A549 (cell line): ENCODE measurements at regions not wholly inside any gene's neighbourhood (a gene's known extent, or its start where the extent isn't known, plus 50 kb on each side); places are given as distances from the start of the nearest gene placed in this dataset.

Experiments
- ATAC-seq, 2 experiments: fragments of 200-7000 bp in 1 of 2; fragments of >200 bp in 1 of 2; cut with Nextera tagmentation in 1 of 2; cut with Tn5 transposase in 1 of 2; 3 replicates each; pipeline versions ENCODE4 v1.8.0 to v1.9.1; 2018 to 2020; ENCODE audit warnings: mild to moderate bottlenecking in 1 of 2, moderate library complexity in 1 of 2
- CTCF ChIA-PET: fragments of 300-600 bp; sonication (Branson Sonifier 250); formaldehyde crosslinking; extraction: SDS; loops from one replicate; lab custom pipeline; 2021; ENCODE audit warnings: antibody characterized with exemption, inconsistent platforms; lab: Yijun Ruan, JAX
- POLR2A ChIA-PET: fragments of 350-600 bp; formaldehyde crosslinking; extraction: SDS; loops from one replicate; lab custom pipeline; 2021; ENCODE audit warnings: antibody characterized with exemption, inconsistent platforms; lab: Yijun Ruan, JAX
- DNase-seq, 2 experiments: peaks; one replicate each; pipeline versions ENCODE4 v3.0.0 to v3.0.0-alpha.2; 2011 to 2016; ENCODE audit warnings: low read depth in 1 of 2, low spot score in 1 of 2
- FAIRE-seq: peaks from 2 replicates; lab custom pipeline; 2011; peaks lifted over from hg19 to GRCh38; lab: Jason Lieb, UNC
- H3K27ac ChIP-seq, 2 experiments: fragments of >200 bp; sonication (Bioruptor Twin); formaldehyde crosslinking; 3 replicates each; pipeline ENCODE4 v1.5.1; 2016 to 2017
- H3K4me1 ChIP-seq: fragments of >200 bp; sonication (Bioruptor Twin); formaldehyde crosslinking; 3 replicates; pipeline ENCODE4 v1.6.1; 2016
- H3K4me2 ChIP-seq: fragments of >200 bp; sonication (Bioruptor Twin); formaldehyde crosslinking; 3 replicates; pipeline ENCODE4 v1.6.1; 2016
- H3K4me3 ChIP-seq: fragments of >200 bp; sonication (Bioruptor Twin); formaldehyde crosslinking; 3 replicates; pipeline ENCODE4 v1.5.1; 2016
- H3K9me3 ChIP-seq: fragments of >200 bp; sonication (Bioruptor Twin); formaldehyde crosslinking; 3 replicates; pipeline ENCODE4 v1.6.1; 2016
- ATOH8 ChIP-seq: fragments of 250-450 bp; sonication (Bioruptor Pico); IDR thresholded peaks from 2 replicates; pipeline ENCODE4 v1.5.0; 2020; ENCODE audit warnings: low read depth, mild to moderate bottlenecking, moderate library complexity
- BCL3 ChIP-seq: fragments of >200 bp; sonication (Bioruptor Twin); formaldehyde crosslinking; IDR thresholded peaks from 3 replicates; pipeline ENCODE4 v1.6.1; 2016
- CBX2 ChIP-seq: fragments of 200-600 bp; sonication (generic); IDR thresholded peaks from 2 replicates; pipeline ENCODE4 v1.6.1; 2016; ENCODE audit warnings: low read depth, mild to moderate bottlenecking, borderline replicate concordance
- EHF ChIP-seq: fragments of 250-450 bp; sonication (Bioruptor Pico); IDR thresholded peaks from 2 replicates; pipeline ENCODE4 v1.5.0; 2020; ENCODE audit warnings: mild to moderate bottlenecking
- ELK1 ChIP-seq: fragments of 150-350 bp; IDR thresholded peaks from 2 replicates; pipeline ENCODE4 v1.6.1; 2014; ENCODE audit warnings: low read depth, mild to moderate bottlenecking, low read length
- FOSB ChIP-seq: fragments of 250-450 bp; sonication (Bioruptor Pico); IDR thresholded peaks from 2 replicates; pipeline ENCODE4 v1.5.0; 2020; ENCODE audit warnings: mild to moderate bottlenecking, moderate library complexity
- FOSL2 ChIP-seq, 2 experiments: fragments of 450-650 bp in 1 of 2; fragments of >200 bp in 1 of 2; sonication (Bioruptor Twin) in 1 of 2; formaldehyde crosslinking; IDR thresholded peaks; 2 replicates each; pipeline versions ENCODE4 v1.5.0 to v1.6.1; 2016 to 2020; ENCODE audit warnings: mild to moderate bottlenecking in 1 of 2, moderate library complexity in 1 of 2
- GATA3 ChIP-seq: IDR thresholded peaks from 2 replicates; pipeline ENCODE4 v1.6.1; 2012; ENCODE audit warnings: borderline replicate concordance
- HDAC2 ChIP-seq: fragments of 200-600 bp; sonication (generic); IDR thresholded peaks from 2 replicates; pipeline ENCODE4 v1.6.1; 2016
- HES2 ChIP-seq: fragments of >200 bp; sonication (Bioruptor Twin); formaldehyde crosslinking; IDR thresholded peaks from 2 replicates; pipeline ENCODE4 v1.6.1; 2016
- HEYL ChIP-seq: fragments of 250-450 bp; sonication (Bioruptor Pico); IDR thresholded peaks from 2 replicates; pipeline ENCODE4 v1.8.0; 2021; ENCODE audit warnings: mild to moderate bottlenecking, moderate library complexity
- HMGXB4 ChIP-seq: fragments of 250-450 bp; sonication (Bioruptor Pico); IDR thresholded peaks from 2 replicates; pipeline ENCODE4 v1.5.0; 2021; ENCODE audit warnings: mild to moderate bottlenecking, moderate library complexity, borderline replicate concordance
- JUNB ChIP-seq: fragments of >200 bp; sonication (Bioruptor Twin); formaldehyde crosslinking; IDR thresholded peaks from 2 replicates; pipeline ENCODE4 v1.6.1; 2016
- KDM1A ChIP-seq: fragments of 200-600 bp; sonication (generic); IDR thresholded peaks from 2 replicates; pipeline ENCODE4 v1.6.1; 2016; ENCODE audit warnings: low read depth, mild to moderate bottlenecking
- KDM5A ChIP-seq: fragments of 200-600 bp; sonication (generic); IDR thresholded peaks from 2 replicates; pipeline ENCODE4 v1.6.1; 2016; ENCODE audit warnings: antibody characterized with exemption, mild to moderate bottlenecking
- MAX ChIP-seq: IDR thresholded peaks from 2 replicates; pipeline ENCODE4 v1.6.1; 2012
- NR3C1 ChIP-seq: fragments of >200 bp; sonication (Bioruptor Twin); formaldehyde crosslinking; IDR thresholded peaks from 3 replicates; pipeline ENCODE4 v1.6.1; 2017
- PBX3 ChIP-seq: IDR thresholded peaks from 2 replicates; pipeline ENCODE4 v1.6.1; 2012
- RAD21 ChIP-seq, 2 experiments: fragments of >200 bp in 1 of 2; sonication (Bioruptor Twin) in 1 of 2; formaldehyde crosslinking in 1 of 2; IDR thresholded peaks in 1 of 2; conservative IDR thresholded peaks in 1 of 2; 2 replicates in 1 of 2; 3 replicates in 1 of 2; pipeline ENCODE4 v1.6.1; 2012 to 2018; ENCODE audit warnings: inconsistent platforms in 1 of 2
- RARB ChIP-seq: fragments of 250-450 bp; sonication (Bioruptor Pico); IDR thresholded peaks from 2 replicates; pipeline ENCODE4 v1.8.0; 2021; ENCODE audit warnings: mild to moderate bottlenecking, moderate library complexity
- RCOR1 ChIP-seq: fragments of 150-350 bp; IDR thresholded peaks from 2 replicates; pipeline ENCODE4 v1.6.1; 2014; ENCODE audit warnings: antibody characterized with exemption, low read length, low read depth
- REST ChIP-seq: fragments of 200-600 bp; sonication (generic); IDR thresholded peaks from 2 replicates; pipeline ENCODE4 v1.6.1; 2016; ENCODE audit warnings: antibody characterized with exemption, mild to moderate bottlenecking, moderate library complexity
- RFX5 ChIP-seq: fragments of 450-650 bp; IDR thresholded peaks from 2 replicates; pipeline ENCODE4 v1.7.1; 2014; ENCODE audit warnings: antibody characterized with exemption, mild to moderate bottlenecking, moderate library complexity
- SREBF2 ChIP-seq: fragments of 450-650 bp; IDR thresholded peaks from 2 replicates; pipeline ENCODE4 v1.6.1; 2014; ENCODE audit warnings: mild to moderate bottlenecking, moderate library complexity
- TP53 ChIP-seq: fragments of 250-450 bp; sonication (Bioruptor Pico); IDR thresholded peaks from 2 replicates; pipeline ENCODE4 v1.5.0; 2021; ENCODE audit warnings: mild to moderate bottlenecking, moderate library complexity
- ZFP36 ChIP-seq: fragments of 450-650 bp; IDR thresholded peaks from 2 replicates; pipeline ENCODE4 v1.6.1; 2014; ENCODE audit warnings: borderline replicate concordance; ENCODE audit not compliant: partially characterized antibody
- WGBS: methylation state at CpG from one replicate; pipeline ENCODE4 v1.1.6; 2017; ENCODE audit errors: missing lambda C conversion rate; 5-methylcytosine and 5-hydroxymethylcytosine counted together

GRCh38 chr18:73961804-73962203, 185.8 kb downstream of the FBXO15 start:
- CTCF ChIA-PET: interaction anchor here (1.2 kb wide), 1 partner anchor 18 kb away, joined by 4 read pairs; no protein-coding TSS in a partner anchor
- no peak overlapping the region for H3K4me2 ChIP-seq
- DNase-seq: no peak

GRCh38 chr18:73959352-73959751, 188.3 kb downstream of the FBXO15 start:
- Histone ChIP-seq H3K4me3 (no peak overlapping the region), H3K4me2 (no peak overlapping the region), H3K27ac (no peak overlapping the region), H3K4me1 (no peaks in the 10 kb centered on the region), H3K9me3 (no peaks in the 10 kb centered on the region)
- WGBS: 0% methylated on average over 4 of the region's 5 CpGs
- FAIRE-seq (no peak), DNase-seq (no peak), ATAC-seq (no peak)
- POLR2A ChIA-PET: no interaction called here
- TF ChIP-seq KDM5A (no peak), GATA3 (no peak), SREBF2 (no peak), ATOH8 (no peak), PBX3 (no peak), KDM1A (no peak)
- CTCF ChIA-PET: no interaction called here

More at GRCh38 chr18:73961804-73962203, 185.8 kb downstream of the FBXO15 start:
- no peak for FAIRE-seq
- POLR2A ChIA-PET: no interaction called here
- Histone ChIP-seq H3K4me3 (no peak overlapping the region), H3K27ac (no peak overlapping the region), H3K9me3 (no peaks in the 10 kb centered on the region), H3K4me1 (no peaks in the 10 kb centered on the region)
- no peak for ATAC-seq
- TF ChIP-seq ELK1 (no peak), KDM5A (no peak), FOSL2 (IDR thresholded peaks at IDR 0.05) (no peak), FOSL2 (CRISPR knock-in tag; IDR thresholded peaks at IDR 0.05) (no peak), FOSB (no peak), HMGXB4 (CRISPR knock-in tag) (no peak), RARB (no peak), ZFP36 (no peak), HEYL (no peak)

- WGBS: 0% methylated on average over 3 of the region's 4 CpGs
- no peaks in the 10 kb centered on the region for H3K4me1 ChIP-seq
- DNase-seq: no peak
- H3K9me3 ChIP-seq: no peaks in the 10 kb centered on the region
- no peak overlapping the region for H3K27ac ChIP-seq
- ChIA-PET POLR2A (no interaction called here), CTCF (no interaction called here)
- H3K4me2 ChIP-seq: no peak overlapping the region
- ATAC-seq: no peak
- H3K4me3 ChIP-seq: no peak overlapping the region
- FAIRE-seq: no peak
- TF ChIP-seq CBX2: no peak
- no peak for TF ChIP-seq RFX5
- TF ChIP-seq BCL3: no peak
- no peak for TF ChIP-seq RAD21 (conservative IDR thresholded peaks at IDR 0.05 in 1 of 2, IDR thresholded peaks at IDR 0.05 in 1 of 2)
- TF ChIP-seq EHF (CRISPR knock-in tag): no peak
- no peak for TF ChIP-seq MAX
- TF ChIP-seq REST: no peak
- no peak for TF ChIP-seq JUNB
- TF ChIP-seq TP53 (CRISPR knock-in tag): no peak
- no peak for TF ChIP-seq RCOR1
- TF ChIP-seq RARB: no peak
- TF ChIP-seq HDAC2: no peak
- no peak for TF ChIP-seq NR3C1
- TF ChIP-seq HES2: no peak
Observed at GRCh38 chr18:73954268-73954667, 193.4 kb downstream of the FBXO15 start.
